K562 (cell line): ENCODE measurements at regions not wholly inside any gene's neighbourhood (a gene's known extent, or its start where the extent isn't known, plus 50 kb on each side); places are given as distances from the start of the nearest gene placed in this dataset.

ENCODE experiments used
- ATAC-seq: fragments of 200-7000 bp; cut with Tn5 transposase; 3 replicates; pipeline ENCODE4 v1.9.1; 2020; ENCODE audit warnings: moderate library complexity
- BruUV-seq: library from RNA; stranded (reverse); fragments of 400-500 nt; replicated peaks from 2 replicates; lab custom pipeline; 2021; lab: Mats Ljungman, UMichigan
- CTCF ChIA-PET: fragments of 300-600 bp; formaldehyde crosslinking; extraction: SDS; loops from one replicate; lab custom pipeline; 2021; ENCODE audit warnings: low intra/inter-chr PET ratio; lab: Yijun Ruan, JAX
- POLR2A ChIA-PET: fragments of 300-600, 350-650 bp; sonication (Branson Sonifier 250); formaldehyde crosslinking; extraction: SDS; loops from one replicate; lab custom pipeline; 2021; ENCODE audit warnings: antibody characterized with exemption, inconsistent platforms; lab: Yijun Ruan, JAX
- DNase-seq, 4 experiments: peaks; one replicate each; pipeline versions ENCODE4 v3.0.0 to v3.0.0-alpha.2; 2011 to 2018; ENCODE audit warnings: low spot score in 3 of 4, mixed read lengths in 3 of 4; ENCODE audit errors: extremely low read depth in 1 of 4
- FAIRE-seq: peaks from 2 replicates; lab custom pipeline; 2011; peaks lifted over from hg19 to GRCh38; lab: Jason Lieb, UNC
- H2AFZ ChIP-seq: 2 replicates; pipeline ENCODE4 v1.6.0; 2011; ENCODE audit warnings: low read depth, low read length, control low read depth, inconsistent platforms
- H3K27ac ChIP-seq: fragments of 200-600 bp; 3 replicates; pipeline ENCODE4 v1.8.0; 2011; ENCODE audit warnings: low read depth, mild to moderate bottlenecking, control low read depth, inconsistent platforms, low read length, moderate library complexity, mixed read lengths; ENCODE audit errors: extremely low read depth
- H3K27me3 ChIP-seq, 2 experiments: fragments of 300-600 bp in 1 of 2; 2 replicates in 1 of 2; 3 replicates in 1 of 2; pipeline versions ENCODE4 v1.6.0 to v1.8.0; 2011; ENCODE audit warnings: inconsistent platforms in 2 of 2, low read length in 2 of 2, mild to moderate bottlenecking in 1 of 2, mixed read lengths in 1 of 2, moderate library complexity in 1 of 2; ENCODE audit not compliant: control insufficient read depth in 2 of 2, insufficient read depth in 2 of 2
- H3K36me3 ChIP-seq: fragments of 300-600 bp; 3 replicates; pipeline ENCODE4 v1.8.0; 2011; ENCODE audit warnings: mild to moderate bottlenecking, low read length, inconsistent platforms; ENCODE audit not compliant: control insufficient read depth, insufficient read depth
- H3K4me1 ChIP-seq, 2 experiments: fragments of 200-600 bp in 1 of 2; replicated peaks in 1 of 2; 2 replicates in 1 of 2; 3 replicates in 1 of 2; pipeline versions ENCODE4 v1.5.1 to v1.8.0; 2011; ENCODE audit warnings: inconsistent platforms in 2 of 2, low read length in 2 of 2, mild to moderate bottlenecking in 1 of 2, mixed read lengths in 1 of 2, moderate library complexity in 1 of 2; ENCODE audit not compliant: control insufficient read depth in 2 of 2, insufficient read depth in 2 of 2
- H3K4me2 ChIP-seq: 2 replicates; pipeline ENCODE4 v1.6.1; 2011; ENCODE audit warnings: low read length, control low read depth, inconsistent platforms, mixed read lengths; ENCODE audit not compliant: insufficient read depth
- H3K4me3 ChIP-seq: fragments of 200-600 bp; sonication (generic), shearing (Covaris generic); 2 replicates; pipeline ENCODE4 v1.5.1; 2016; ENCODE audit warnings: control low read depth, inconsistent platforms
- H3K79me2 ChIP-seq: fragments of 200-600 bp; 3 replicates; pipeline ENCODE4 v1.8.0; 2011; ENCODE audit warnings: low read length, inconsistent platforms; ENCODE audit not compliant: control insufficient read depth, insufficient read depth
- H3K9ac ChIP-seq, 2 experiments: 2 replicates each; pipeline versions ENCODE4 v1.6.0 to v1.6.1; 2011; ENCODE audit warnings: low read depth in 2 of 2, low read length in 2 of 2, control low read depth in 1 of 2, inconsistent platforms in 1 of 2, mild to moderate bottlenecking in 1 of 2, mixed read lengths in 1 of 2; ENCODE audit not compliant: insufficient read depth in 1 of 2
- H3K9me1 ChIP-seq: one replicate; pipeline ENCODE4 v1.6.0; 2011; ENCODE audit warnings: inconsistent platforms, mild to moderate bottlenecking, low read length, moderate library complexity; ENCODE audit not compliant: control insufficient read depth, insufficient read depth
- H3K9me3 ChIP-seq: replicated peaks from 2 replicates; pipeline ENCODE4 v1.5.1; 2011; ENCODE audit warnings: low read depth, low read length, inconsistent platforms; ENCODE audit not compliant: control insufficient read depth, insufficient read depth
- H4K20me1 ChIP-seq: replicated peaks from 2 replicates; pipeline ENCODE4 v1.6.1; 2011; ENCODE audit warnings: low read length, inconsistent platforms, mixed read lengths; ENCODE audit not compliant: control insufficient read depth, insufficient read depth
- CHCHD3 ChIP-seq: fragments of 250-450 bp; sonication (Bioruptor Pico); IDR thresholded peaks from 2 replicates; pipeline ENCODE4 v2.1.2; 2022; ENCODE audit warnings: mild to moderate bottlenecking
- ETV1 ChIP-seq: fragments of 450-650 bp; conservative IDR thresholded peaks from 2 replicates; pipeline ENCODE4 v1.6.1; 2016; ENCODE audit warnings: missing genetic modification characterization, control low read depth, low read depth, missing compliant biosample characterization
- GABPB2 ChIP-seq: fragments of 250-450 bp; sonication (Bioruptor Pico); conservative IDR thresholded peaks from 2 replicates; pipeline ENCODE4 v1.5.1; 2021; ENCODE audit warnings: mild to moderate bottlenecking
- JUN ChIP-seq, 2 experiments: sonication (generic) in 1 of 2; formaldehyde crosslinking in 1 of 2; IDR thresholded peaks; 2 replicates each; pipeline versions ENCODE4 v1.6.1 to v1.8.0; 2012 to 2022; ENCODE audit warnings: borderline replicate concordance in 2 of 2, mild to moderate bottlenecking in 2 of 2, improper control_type of control experiment in 1 of 2, low read depth in 1 of 2, low read length in 1 of 2, missing genetic modification reagents in 1 of 2
- MTA3 ChIP-seq: fragments of 450-650 bp; formaldehyde crosslinking; IDR thresholded peaks from 2 replicates; pipeline ENCODE4 v1.6.1; 2017; ENCODE audit warnings: mild to moderate bottlenecking, borderline replicate concordance
- MYNN ChIP-seq, 2 experiments: sonication (generic); formaldehyde crosslinking in 1 of 2; IDR thresholded peaks; 2 replicates each; pipeline versions ENCODE4 v1.5.0 to v1.6.1; 2016 to 2020; ENCODE audit warnings: antibody characterized with exemption in 1 of 2, missing genetic modification reagents in 1 of 2
- PCBP1 ChIP-seq: fragments of 200-400 bp; formaldehyde crosslinking; IDR thresholded peaks from 2 replicates; pipeline ENCODE4 v1.6.1; 2018; ENCODE audit warnings: mild to moderate bottlenecking, low read depth, low read length; ENCODE audit not compliant: poor library complexity, severe bottlenecking
- RBFOX2 ChIP-seq: fragments of 200-400 bp; formaldehyde crosslinking; IDR thresholded peaks from 2 replicates; pipeline ENCODE4 v1.6.1; 2017; ENCODE audit warnings: low read depth, mild to moderate bottlenecking, low read length, moderate library complexity
- WHSC1 ChIP-seq: IDR thresholded peaks from one replicate; pipeline ENCODE4 v1.6.1; 2012; ENCODE audit warnings: low read length, control low read depth, inconsistent platforms
- XRCC3 ChIP-seq: fragments of 450-650 bp; IDR thresholded peaks from 2 replicates; pipeline ENCODE4 v1.6.1; 2017; ENCODE audit warnings: mild to moderate bottlenecking, moderate library complexity
- ZNF766 ChIP-seq: fragments of 200-800 bp; sonication (Bioruptor generic); conservative IDR thresholded peaks from 2 replicates; pipeline ENCODE4 v1.6.1; 2016; ENCODE audit warnings: missing genetic modification characterization, missing compliant biosample characterization
- WGBS: fragments of 100-300 bp; shearing (Covaris generic); methylation state at CpG from one replicate; pipeline ENCODE4 v1.1.6; 2016; ENCODE audit warnings: low coverage, mixed read lengths; ENCODE audit not compliant: insufficient coverage; ENCODE audit errors: missing lambda C conversion rate; 5-methylcytosine and 5-hydroxymethylcytosine counted together
- in situ Hi-C: fragments of 300-500 bp; cut with MboI; formaldehyde crosslinking; loops from 4 replicates; pipeline ENCODE4 v1.15.0; 2018; ENCODE audit warnings: inconsistent platforms, mixed read lengths
- intact Hi-C: fragments of 100-400 bp; cut with micrococcal nuclease; formaldehyde crosslinking; loops from 2 replicates; pipeline ENCODE4 v1.14.2; 2022
- TF ChIP-seq, protein P1 (sequence below): fragments of 200-400 bp; formaldehyde crosslinking; IDR thresholded peaks from 2 replicates; pipeline ENCODE4 v1.6.1; 2017; ENCODE audit warnings: mild to moderate bottlenecking, low read depth, low read length, moderate library complexity
- TF ChIP-seq, protein P2 (sequence below): fragments of 250-450 bp; sonication (Bioruptor Pico); IDR thresholded peaks from 2 replicates; pipeline ENCODE4 v1.8.0; 2022; ENCODE audit warnings: moderate library complexity, mild to moderate bottlenecking, inconsistent platforms
- TF ChIP-seq, protein P3 (sequence below): sonication (generic); formaldehyde crosslinking; IDR thresholded peaks from 2 replicates; pipeline ENCODE4 v1.8.0; 2023; ENCODE audit warnings: missing genetic modification reagents, mild to moderate bottlenecking, borderline replicate concordance
- TF ChIP-seq, protein P4 (sequence below): fragments of 250-450 bp; sonication (Bioruptor Pico); IDR thresholded peaks from 2 replicates; pipeline ENCODE4 v1.8.0; 2021; ENCODE audit warnings: moderate library complexity, mild to moderate bottlenecking, inconsistent platforms

DNA sequence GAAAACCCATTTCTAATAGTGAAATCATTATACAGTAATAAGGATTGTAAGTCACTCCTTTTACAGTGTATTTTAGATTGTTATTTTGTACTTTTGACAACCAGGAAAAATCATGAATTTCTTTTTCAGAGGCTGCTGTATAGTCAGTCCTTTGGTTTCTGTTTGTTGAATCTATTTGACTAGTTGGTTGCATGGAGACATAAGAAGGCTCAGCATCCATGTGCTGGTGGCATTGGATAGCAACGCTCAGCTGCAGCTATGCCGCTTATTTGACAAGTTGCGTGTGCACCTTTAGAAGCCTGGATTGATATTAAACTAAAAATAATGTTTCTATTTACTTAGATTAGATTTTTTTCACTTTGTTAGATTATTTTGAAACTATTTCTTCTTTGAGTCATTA, 254.1 kb upstream of the SYT4 start:
- H4K20me1 ChIP-seq, result no peaks in the 10 kb centered on the region
- H3K4me3 ChIP-seq, result no peak overlapping the region
- no peaks in the 10 kb centered on the region for H3K79me2 ChIP-seq
- CTCF ChIA-PET, result no interaction called here
- POLR2A ChIA-PET, result interaction anchor here (0.6 kb wide), 1 partner anchor 187 kb away, joined by 3 read pairs; no protein-coding TSS in a partner anchor
- DNase-seq (no peak), FAIRE-seq (no peak), ATAC-seq (no peak)
- BruUV-seq, result no TSS peak
- H3K4me2 ChIP-seq, result no peak overlapping the region
- intact Hi-C loops, result no loop called here
- no peaks in the 10 kb centered on the region for H3K4me1 ChIP-seq
- in situ Hi-C loops, result no loop called here
- no peak overlapping the region for H2AFZ ChIP-seq
- H3K27me3 ChIP-seq, result no peaks in the 10 kb centered on the region
- H3K27ac ChIP-seq, result no peak overlapping the region
- no peaks in the 10 kb centered on the region for H3K9me3 ChIP-seq
- 0% methylated on average over 3 of the region's 3 CpGs for WGBS
- H3K36me3 ChIP-seq, result no peaks in the 10 kb centered on the region
- H3K9ac ChIP-seq, result no peak overlapping the region
- no peaks in the 10 kb centered on the region for H3K9me1 ChIP-seq
- TF ChIP-seq ZNF766 (CRISPR knock-in tag) (no peak), PCBP1 (no peak), MYNN (IDR thresholded peaks at IDR 0.05) (no peak), MYNN (CRISPR knock-in tag; IDR thresholded peaks at IDR 0.05) (no peak), GABPB2 (no peak), MTA3 (no peak), RBFOX2 (no peak), JUN (IDR thresholded peaks at IDR 0.05; ENCODE audit: borderline replicate concordance, low read depth, low read length) (no peak), JUN (CRISPR knock-in tag; IDR thresholded peaks at IDR 0.05; ENCODE audit: borderline replicate concordance) (no peak), XRCC3 (no peak), CHCHD3 (CRISPR knock-in tag) (no peak), WHSC1 (no peak), ETV1 (no peak)
- TF ChIP-seq, protein P1, sequence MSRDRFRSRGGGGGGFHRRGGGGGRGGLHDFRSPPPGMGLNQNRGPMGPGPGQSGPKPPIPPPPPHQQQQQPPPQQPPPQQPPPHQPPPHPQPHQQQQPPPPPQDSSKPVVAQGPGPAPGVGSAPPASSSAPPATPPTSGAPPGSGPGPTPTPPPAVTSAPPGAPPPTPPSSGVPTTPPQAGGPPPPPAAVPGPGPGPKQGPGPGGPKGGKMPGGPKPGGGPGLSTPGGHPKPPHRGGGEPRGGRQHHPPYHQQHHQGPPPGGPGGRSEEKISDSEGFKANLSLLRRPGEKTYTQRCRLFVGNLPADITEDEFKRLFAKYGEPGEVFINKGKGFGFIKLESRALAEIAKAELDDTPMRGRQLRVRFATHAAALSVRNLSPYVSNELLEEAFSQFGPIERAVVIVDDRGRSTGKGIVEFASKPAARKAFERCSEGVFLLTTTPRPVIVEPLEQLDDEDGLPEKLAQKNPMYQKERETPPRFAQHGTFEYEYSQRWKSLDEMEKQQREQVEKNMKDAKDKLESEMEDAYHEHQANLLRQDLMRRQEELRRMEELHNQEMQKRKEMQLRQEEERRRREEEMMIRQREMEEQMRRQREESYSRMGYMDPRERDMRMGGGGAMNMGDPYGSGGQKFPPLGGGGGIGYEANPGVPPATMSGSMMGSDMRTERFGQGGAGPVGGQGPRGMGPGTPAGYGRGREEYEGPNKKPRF, result no peak
- TF ChIP-seq, protein P2, sequence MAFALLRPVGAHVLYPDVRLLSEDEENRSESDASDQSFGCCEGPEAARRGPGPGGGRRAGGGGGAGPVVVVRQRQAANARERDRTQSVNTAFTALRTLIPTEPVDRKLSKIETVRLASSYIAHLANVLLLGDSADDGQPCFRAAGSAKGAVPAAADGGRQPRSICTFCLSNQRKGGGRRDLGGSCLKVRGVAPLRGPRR (CRISPR knock-in tag), result no peak
- TF ChIP-seq, protein P3, sequence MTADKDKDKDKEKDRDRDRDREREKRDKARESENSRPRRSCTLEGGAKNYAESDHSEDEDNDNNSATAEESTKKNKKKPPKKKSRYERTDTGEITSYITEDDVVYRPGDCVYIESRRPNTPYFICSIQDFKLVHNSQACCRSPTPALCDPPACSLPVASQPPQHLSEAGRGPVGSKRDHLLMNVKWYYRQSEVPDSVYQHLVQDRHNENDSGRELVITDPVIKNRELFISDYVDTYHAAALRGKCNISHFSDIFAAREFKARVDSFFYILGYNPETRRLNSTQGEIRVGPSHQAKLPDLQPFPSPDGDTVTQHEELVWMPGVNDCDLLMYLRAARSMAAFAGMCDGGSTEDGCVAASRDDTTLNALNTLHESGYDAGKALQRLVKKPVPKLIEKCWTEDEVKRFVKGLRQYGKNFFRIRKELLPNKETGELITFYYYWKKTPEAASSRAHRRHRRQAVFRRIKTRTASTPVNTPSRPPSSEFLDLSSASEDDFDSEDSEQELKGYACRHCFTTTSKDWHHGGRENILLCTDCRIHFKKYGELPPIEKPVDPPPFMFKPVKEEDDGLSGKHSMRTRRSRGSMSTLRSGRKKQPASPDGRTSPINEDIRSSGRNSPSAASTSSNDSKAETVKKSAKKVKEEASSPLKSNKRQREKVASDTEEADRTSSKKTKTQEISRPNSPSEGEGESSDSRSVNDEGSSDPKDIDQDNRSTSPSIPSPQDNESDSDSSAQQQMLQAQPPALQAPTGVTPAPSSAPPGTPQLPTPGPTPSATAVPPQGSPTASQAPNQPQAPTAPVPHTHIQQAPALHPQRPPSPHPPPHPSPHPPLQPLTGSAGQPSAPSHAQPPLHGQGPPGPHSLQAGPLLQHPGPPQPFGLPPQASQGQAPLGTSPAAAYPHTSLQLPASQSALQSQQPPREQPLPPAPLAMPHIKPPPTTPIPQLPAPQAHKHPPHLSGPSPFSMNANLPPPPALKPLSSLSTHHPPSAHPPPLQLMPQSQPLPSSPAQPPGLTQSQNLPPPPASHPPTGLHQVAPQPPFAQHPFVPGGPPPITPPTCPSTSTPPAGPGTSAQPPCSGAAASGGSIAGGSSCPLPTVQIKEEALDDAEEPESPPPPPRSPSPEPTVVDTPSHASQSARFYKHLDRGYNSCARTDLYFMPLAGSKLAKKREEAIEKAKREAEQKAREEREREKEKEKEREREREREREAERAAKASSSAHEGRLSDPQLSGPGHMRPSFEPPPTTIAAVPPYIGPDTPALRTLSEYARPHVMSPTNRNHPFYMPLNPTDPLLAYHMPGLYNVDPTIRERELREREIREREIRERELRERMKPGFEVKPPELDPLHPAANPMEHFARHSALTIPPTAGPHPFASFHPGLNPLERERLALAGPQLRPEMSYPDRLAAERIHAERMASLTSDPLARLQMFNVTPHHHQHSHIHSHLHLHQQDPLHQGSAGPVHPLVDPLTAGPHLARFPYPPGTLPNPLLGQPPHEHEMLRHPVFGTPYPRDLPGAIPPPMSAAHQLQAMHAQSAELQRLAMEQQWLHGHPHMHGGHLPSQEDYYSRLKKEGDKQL, result no peak
- TF ChIP-seq, protein P4, sequence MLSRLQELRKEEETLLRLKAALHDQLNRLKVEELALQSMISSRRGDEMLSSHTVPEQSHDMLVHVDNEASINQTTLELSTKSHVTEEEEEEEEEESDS (CRISPR knock-in tag), result no peak
